ENCODE measurements at regions not wholly inside any gene's neighbourhood (a gene's known extent, or its start where the extent isn't known, plus 50 kb on each side); places are given as distances from the start of the nearest gene placed in this dataset.

- no peak for TF ChIP-seq CBX8 (IDR thresholded peaks at IDR 0.05)
- TF ChIP-seq CTCF (IDR thresholded peaks at IDR 0.05), result no peak
- TF ChIP-seq ESRRA (IDR thresholded peaks at IDR 0.05; ENCODE audit: borderline replicate concordance, low read length), result no peak
- TF ChIP-seq RNF2 (IDR thresholded peaks at IDR 0.05; ENCODE audit: borderline replicate concordance, low read depth), result no peak
- TF ChIP-seq POLR2A (IDR thresholded peaks at IDR 0.05; ENCODE audit: low read length), result no peak
- no peak for TF ChIP-seq EP300 (IDR thresholded peaks at IDR 0.05)
- TF ChIP-seq REST (IDR thresholded peaks at IDR 0.05), result no peak
- no peak for TF ChIP-seq ZFP36 (IDR thresholded peaks at IDR 0.05; ENCODE audit: borderline replicate concordance, partially characterized antibody)
- TF ChIP-seq CHD2 (IDR thresholded peaks at IDR 0.05; ENCODE audit: low read length, partially characterized antibody), result no peak
- TF ChIP-seq RFX5 (IDR thresholded peaks at IDR 0.05), result no peak
- TF ChIP-seq TP53 (CRISPR knock-in tag; IDR thresholded peaks at IDR 0.05), result no peak
- no peak for TF ChIP-seq MAFK (IDR thresholded peaks at IDR 0.05; ENCODE audit: partially characterized antibody)
Observed at GRCh38 chr7:26043801-26044200, 108.2 kb upstream of the NFE2L3 start.

Data from A549 (cell line).